Right atrium auricular region (tissue), 2 donors: ENCODE measurements at regions not wholly inside any gene's neighbourhood (a gene's known extent, or its start where the extent isn't known, plus 50 kb on each side); places are given as distances from the start of the nearest gene placed in this dataset.

Experiments used
- DNase-seq: peaks from one replicate; pipeline ENCODE4 v3.0.0-alpha.2; 2019; ENCODE audit warnings: low spot score
- H3K27ac ChIP-seq, 2 donors: fragments of 200-600 bp; sonication (generic); 1 replicate in 1 of 2; 2 replicates in 1 of 2; pipeline ENCODE4 v1.5.1; 2016 to 2019
- H3K27me3 ChIP-seq, 2 donors: fragments of 200-600 bp; sonication (generic); one replicate each; pipeline versions ENCODE4 v1.5.1 to v1.6.0; 2017 to 2019
- H3K36me3 ChIP-seq: fragments of 200-600 bp; sonication (generic); one replicate; pipeline ENCODE4 v1.5.1; 2016
- H3K4me1 ChIP-seq, 2 donors: fragments of 200-600 bp; sonication (generic); one replicate each; pipeline versions ENCODE4 v1.5.1 to v1.6.0; 2017 to 2019
- H3K4me3 ChIP-seq, 2 donors: fragments of 200-600 bp; sonication (generic); 1 replicate in 1 of 2; 2 replicates in 1 of 2; pipeline ENCODE4 v1.5.1; 2017 to 2019; ENCODE audit warnings: mild to moderate bottlenecking in 1 of 2, moderate library complexity in 1 of 2
- H3K9me3 ChIP-seq, 2 donors: fragments of 200-600 bp; sonication (generic); one replicate each; pipeline ENCODE4 v1.5.1; 2019
- TF ChIP-seq, protein P1 (sequence below), 2 donors: fragments of 200-600 bp; sonication (generic); IDR thresholded peaks; one replicate each; pipeline ENCODE4 v1.5.1; 2019; ENCODE audit warnings: antibody characterized with exemption in 2 of 2

DNA sequence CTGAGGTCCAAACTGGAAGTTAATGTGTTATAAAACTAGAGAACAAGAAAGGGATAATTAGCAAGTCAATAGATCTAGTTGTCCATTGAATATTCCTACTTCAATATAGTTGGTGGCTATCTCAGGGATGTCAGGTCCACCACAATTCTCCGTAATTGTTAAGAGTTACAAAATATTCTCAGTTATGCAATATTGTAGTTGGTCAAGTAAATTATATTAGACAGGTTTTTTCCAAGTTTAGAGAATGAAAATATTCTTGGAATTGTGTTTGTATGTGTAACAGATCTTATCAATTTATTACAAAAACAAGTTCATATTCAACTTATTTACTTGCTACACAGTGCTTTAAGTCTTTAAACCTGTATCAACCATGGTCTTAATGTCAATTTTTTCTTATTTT lies 547.4 kb downstream of the SPRY1 start:
- H3K27me3 ChIP-seq = no peaks in the 10 kb centered on the region
- no peaks in the 10 kb centered on the region for H3K9me3 ChIP-seq
- no peaks in the 10 kb centered on the region for H3K4me1 ChIP-seq
- no peak overlapping the region for H3K27ac ChIP-seq
- no peaks in the 10 kb centered on the region for H3K36me3 ChIP-seq
- DNase-seq = no peak
- TF ChIP-seq, protein P1, sequence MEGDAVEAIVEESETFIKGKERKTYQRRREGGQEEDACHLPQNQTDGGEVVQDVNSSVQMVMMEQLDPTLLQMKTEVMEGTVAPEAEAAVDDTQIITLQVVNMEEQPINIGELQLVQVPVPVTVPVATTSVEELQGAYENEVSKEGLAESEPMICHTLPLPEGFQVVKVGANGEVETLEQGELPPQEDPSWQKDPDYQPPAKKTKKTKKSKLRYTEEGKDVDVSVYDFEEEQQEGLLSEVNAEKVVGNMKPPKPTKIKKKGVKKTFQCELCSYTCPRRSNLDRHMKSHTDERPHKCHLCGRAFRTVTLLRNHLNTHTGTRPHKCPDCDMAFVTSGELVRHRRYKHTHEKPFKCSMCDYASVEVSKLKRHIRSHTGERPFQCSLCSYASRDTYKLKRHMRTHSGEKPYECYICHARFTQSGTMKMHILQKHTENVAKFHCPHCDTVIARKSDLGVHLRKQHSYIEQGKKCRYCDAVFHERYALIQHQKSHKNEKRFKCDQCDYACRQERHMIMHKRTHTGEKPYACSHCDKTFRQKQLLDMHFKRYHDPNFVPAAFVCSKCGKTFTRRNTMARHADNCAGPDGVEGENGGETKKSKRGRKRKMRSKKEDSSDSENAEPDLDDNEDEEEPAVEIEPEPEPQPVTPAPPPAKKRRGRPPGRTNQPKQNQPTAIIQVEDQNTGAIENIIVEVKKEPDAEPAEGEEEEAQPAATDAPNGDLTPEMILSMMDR (IDR thresholded peaks at IDR 0.05) = no peak
- H3K4me3 ChIP-seq = no peak overlapping the region

DNA sequence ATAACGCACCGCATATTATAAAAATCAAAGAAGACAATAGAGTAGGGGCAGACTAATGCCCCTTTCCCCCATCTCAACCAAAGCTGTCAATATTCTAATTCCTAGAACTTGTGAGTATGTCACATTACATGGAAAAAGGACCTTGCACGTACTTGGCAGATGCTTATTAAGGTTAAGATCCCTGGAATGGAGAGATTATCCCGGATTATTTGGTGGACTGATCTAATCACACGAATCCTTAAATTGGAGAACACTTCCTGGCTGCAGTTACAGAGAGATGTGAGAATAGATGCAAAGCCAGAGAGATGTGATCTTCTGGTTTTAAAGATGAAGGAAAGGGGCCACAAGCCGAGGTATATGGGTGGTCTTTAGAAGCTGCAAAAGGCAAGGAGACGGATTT lies 548.7 kb downstream of the SPRY1 start:
- TF ChIP-seq, protein P1 (IDR thresholded peaks at IDR 0.05) = no peak
- H3K9me3 ChIP-seq = no peaks in the 10 kb centered on the region
- no peak for DNase-seq
- H3K27me3 ChIP-seq = no peaks in the 10 kb centered on the region
- no peak overlapping the region for H3K4me3 ChIP-seq
- H3K4me1 ChIP-seq = no peaks in the 10 kb centered on the region
- no peaks in the 10 kb centered on the region for H3K36me3 ChIP-seq
- H3K27ac ChIP-seq = no peak overlapping the region

DNA sequence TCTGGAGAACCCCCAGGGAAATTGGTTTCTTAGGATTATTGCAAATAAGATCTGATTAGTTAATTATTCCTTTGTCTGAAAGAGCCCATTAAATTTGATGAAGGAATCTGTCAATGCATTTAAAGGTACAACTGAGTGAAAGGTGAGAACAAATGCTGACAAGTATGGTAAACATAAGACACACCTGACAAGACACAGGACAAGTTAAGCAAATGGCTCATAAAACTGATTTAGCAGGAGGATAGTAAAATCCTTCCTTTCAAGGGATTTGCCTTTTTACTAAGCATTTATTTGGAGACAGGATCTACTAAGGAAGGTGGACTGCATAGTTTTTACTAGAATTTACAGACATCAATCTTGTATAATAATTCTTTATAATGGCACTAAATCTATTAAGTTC lies 553.9 kb downstream of the SPRY1 start:
- H3K4me3 ChIP-seq = no peak overlapping the region
- TF ChIP-seq, protein P1 (IDR thresholded peaks at IDR 0.05) = no peak
- no peak overlapping the region for H3K27ac ChIP-seq
- no peaks in the 10 kb centered on the region for H3K36me3 ChIP-seq
- no peak for DNase-seq
- H3K4me1 ChIP-seq = peaks cover 0 to 3% of the 10 kb centered on the region in 2 donors
- no peaks in the 10 kb centered on the region for H3K27me3 ChIP-seq
- no peaks in the 10 kb centered on the region for H3K9me3 ChIP-seq

DNA sequence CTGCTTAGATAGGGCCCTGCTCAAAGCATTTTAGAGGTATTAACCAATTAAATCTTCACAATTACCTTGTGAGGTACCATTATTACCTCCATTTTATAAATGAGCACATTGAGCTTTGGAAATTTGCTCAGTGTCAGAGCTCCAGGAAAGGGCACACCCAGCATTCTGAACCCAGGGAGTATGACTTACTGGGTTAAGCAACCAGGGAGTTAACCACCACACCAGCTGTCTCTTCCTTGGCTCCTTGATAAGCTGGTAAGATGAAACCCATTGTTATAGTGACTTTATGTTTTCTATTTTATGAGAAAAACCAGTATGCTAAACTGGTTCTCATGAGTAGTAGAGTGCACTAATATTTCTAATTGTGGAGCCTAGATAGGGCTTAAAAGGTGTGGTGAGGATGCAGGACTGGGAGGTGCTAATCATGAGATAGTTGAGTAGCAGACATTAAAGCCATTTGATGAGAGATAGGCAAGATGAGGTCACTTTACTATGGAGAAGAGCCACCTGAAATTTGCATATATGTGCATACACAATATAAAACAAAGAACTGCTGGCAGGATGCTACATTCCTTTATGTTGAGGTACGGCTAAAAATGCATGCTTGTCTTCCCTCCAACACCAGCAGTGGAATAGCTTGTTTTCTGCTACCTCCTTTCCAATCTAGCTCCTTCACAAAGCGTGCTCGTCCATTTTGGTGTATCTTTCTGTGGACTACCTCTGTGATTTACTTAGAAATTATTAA lies 556.1 kb downstream of the SPRY1 start:
- Histone ChIP-seq H3K27ac (no peak overlapping the region), H3K4me1 (peaks cover 0 to 6% of the 10 kb centered on the region in 2 donors), H3K4me3 (no peak overlapping the region), H3K36me3 (no peaks in the 10 kb centered on the region), H3K9me3 (no peaks in the 10 kb centered on the region), H3K27me3 (no peaks in the 10 kb centered on the region)
- no peak for DNase-seq
- TF ChIP-seq, protein P1 (IDR thresholded peaks at IDR 0.05) = no peak

DNA sequence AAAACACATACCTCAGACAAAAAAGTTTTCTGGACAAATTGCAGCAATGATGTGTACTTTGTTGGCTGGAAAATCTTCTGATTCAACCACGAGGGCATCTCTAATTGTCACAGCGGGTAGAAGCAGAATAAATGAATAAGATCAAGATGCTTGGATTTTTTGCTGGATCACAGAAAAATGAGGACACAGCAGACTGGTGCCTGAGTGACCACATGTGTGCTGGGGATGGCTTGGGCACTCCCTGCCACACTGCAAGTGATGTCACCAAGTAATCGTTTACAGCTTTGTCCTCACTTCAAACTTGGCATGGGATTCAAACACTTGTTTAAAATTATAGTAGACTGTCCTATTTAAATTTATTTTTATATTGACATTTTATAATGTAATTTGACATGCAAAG lies 557.0 kb downstream of the SPRY1 start:
- Histone ChIP-seq H3K27me3 (no peaks in the 10 kb centered on the region), H3K36me3 (no peaks in the 10 kb centered on the region), H3K9me3 (no peaks in the 10 kb centered on the region), H3K4me3 (no peak overlapping the region), H3K4me1 (peaks cover 0 to 6% of the 10 kb centered on the region in 2 donors), H3K27ac (no peak overlapping the region)
- DNase-seq = no peak
- TF ChIP-seq, protein P1 (IDR thresholded peaks at IDR 0.05) = no peak

DNA sequence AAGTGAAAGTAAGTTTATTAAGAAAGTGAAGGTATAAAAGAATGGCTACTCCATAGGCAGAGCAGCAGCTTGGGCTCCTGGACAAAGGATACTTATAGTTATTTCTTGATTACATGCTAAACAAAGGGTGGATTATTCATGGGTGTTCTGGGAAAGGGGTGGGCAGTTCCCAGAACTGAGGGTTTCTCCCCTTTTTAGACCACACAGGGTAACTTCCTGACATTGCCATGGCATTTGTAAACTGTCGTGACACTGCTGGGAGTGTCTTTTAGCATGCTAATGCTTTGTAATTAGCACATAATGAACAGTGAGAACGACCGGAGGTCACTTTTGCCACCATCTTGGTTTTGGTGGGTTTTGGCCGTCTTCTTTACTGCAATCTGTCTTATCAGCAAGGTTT lies 557.6 kb downstream of the SPRY1 start:
- no peak overlapping the region for H3K27ac ChIP-seq
- H3K9me3 ChIP-seq = no peaks in the 10 kb centered on the region
- peaks cover 0 to 6% of the 10 kb centered on the region in 2 donors for H3K4me1 ChIP-seq
- H3K36me3 ChIP-seq = no peaks in the 10 kb centered on the region
- H3K27me3 ChIP-seq = no peaks in the 10 kb centered on the region
- TF ChIP-seq, protein P1 (IDR thresholded peaks at IDR 0.05) = no peak
- H3K4me3 ChIP-seq = no peak overlapping the region
- no peak for DNase-seq
